ENCODE measurements at regions not wholly inside any gene's neighbourhood (a gene's known extent, or its start where the extent isn't known, plus 50 kb on each side); places are given as distances from the start of the nearest gene placed in this dataset.

GRCh38 chr2:59093571-59093970 is 852.4 kb upstream of the FANCL start:
- H3K4me3 ChIP-seq (ENCODE audit: low read depth in 2 of 2, low read length in 2 of 2), result no peak overlapping the region
- no peak for TF ChIP-seq POLR2AphosphoS5 (IDR thresholded peaks at IDR 0.05; ENCODE audit: low read depth, low read length)
- no peak for TF ChIP-seq REST (IDR thresholded peaks at IDR 0.05; ENCODE audit: insufficient read depth in 1 of 2, low read depth in 2 of 2, low read length in 1 of 2)
- TF ChIP-seq TCF7L2 (IDR thresholded peaks at IDR 0.05; ENCODE audit: low read depth, low read length), result no peak
- TF ChIP-seq SIN3A (IDR thresholded peaks at IDR 0.05; ENCODE audit: borderline replicate concordance, insufficient read depth, low read depth, low read length), result no peak
- no peak for TF ChIP-seq CTCF (IDR thresholded peaks at IDR 0.05)
- no peak overlapping the region for H3K27ac ChIP-seq (ENCODE audit: low read length)
- BruUV-seq (replicated peaks), result no TSS peak
- ChIA-PET CTCF (no interaction called here), POLR2A (no interaction called here)
- H3K36me3 ChIP-seq (ENCODE audit: control insufficient read depth, insufficient read depth, low read length), result no peaks in the 10 kb centered on the region
- no peak for DNase-seq (ENCODE audit: low read depth, low spot score)
- H3K27me3 ChIP-seq (ENCODE audit: control insufficient read depth, insufficient read depth, low read length), result no peaks in the 10 kb centered on the region
- intact Hi-C loops (cut with micrococcal nuclease; ENCODE audit: unreplicated experiment), result no loop called here
- in situ Hi-C loops (cut with HindIII; ENCODE audit: low pct_unique_long_range_greater_than_20kb, low sequenced_read_pairs), result no loop called here
- no peaks in the 10 kb centered on the region for H3K4me1 ChIP-seq (ENCODE audit: control insufficient read depth, insufficient read depth, low read length)
- no peaks in the 10 kb centered on the region for H3K9me3 ChIP-seq (ENCODE audit: control insufficient read depth, insufficient read depth, low read depth, low read length)
- ATAC-seq, result no peak

GRCh38 chr2:59084326-59084725 is 843.2 kb upstream of the FANCL start:
- BruUV-seq (replicated peaks), result no TSS peak
- POLR2A ChIA-PET, result interaction anchor here (0.7 kb wide), 1 partner anchor 489 kb away, joined by 3 read pairs; no protein-coding TSS in a partner anchor
- CTCF ChIA-PET, result no interaction called here
- intact Hi-C loops (cut with micrococcal nuclease; ENCODE audit: unreplicated experiment), result no loop called here
- H3K36me3 ChIP-seq (ENCODE audit: control insufficient read depth, insufficient read depth, low read length), result no peaks in the 10 kb centered on the region
- H3K4me3 ChIP-seq (ENCODE audit: low read depth in 2 of 2, low read length in 2 of 2), result no peak overlapping the region
- TF ChIP-seq SIN3A (IDR thresholded peaks at IDR 0.05; ENCODE audit: borderline replicate concordance, insufficient read depth, low read depth, low read length), result no peak
- TF ChIP-seq REST (IDR thresholded peaks at IDR 0.05; ENCODE audit: insufficient read depth in 1 of 2, low read depth in 2 of 2, low read length in 1 of 2), result no peak
- no peak for TF ChIP-seq CTCF (IDR thresholded peaks at IDR 0.05)
- TF ChIP-seq POLR2AphosphoS5 (IDR thresholded peaks at IDR 0.05; ENCODE audit: low read depth, low read length), result no peak
- no peak for TF ChIP-seq TCF7L2 (IDR thresholded peaks at IDR 0.05; ENCODE audit: low read depth, low read length)
- no peaks in the 10 kb centered on the region for H3K4me1 ChIP-seq (ENCODE audit: control insufficient read depth, insufficient read depth, low read length)
- no peaks in the 10 kb centered on the region for H3K27me3 ChIP-seq (ENCODE audit: control insufficient read depth, insufficient read depth, low read length)
- H3K27ac ChIP-seq (ENCODE audit: low read length), result no peak overlapping the region
- no peak for ATAC-seq
- in situ Hi-C loops (cut with HindIII; ENCODE audit: low pct_unique_long_range_greater_than_20kb, low sequenced_read_pairs), result no loop called here
- H3K9me3 ChIP-seq (ENCODE audit: control insufficient read depth, insufficient read depth, low read depth, low read length), result no peaks in the 10 kb centered on the region
- DNase-seq (ENCODE audit: low read depth, low spot score), result no peak
